ENCODE measurements at regions not wholly inside any gene's neighbourhood (a gene's known extent, or its start where the extent isn't known, plus 50 kb on each side); places are given as distances from the start of the nearest gene placed in this dataset.

DNA sequence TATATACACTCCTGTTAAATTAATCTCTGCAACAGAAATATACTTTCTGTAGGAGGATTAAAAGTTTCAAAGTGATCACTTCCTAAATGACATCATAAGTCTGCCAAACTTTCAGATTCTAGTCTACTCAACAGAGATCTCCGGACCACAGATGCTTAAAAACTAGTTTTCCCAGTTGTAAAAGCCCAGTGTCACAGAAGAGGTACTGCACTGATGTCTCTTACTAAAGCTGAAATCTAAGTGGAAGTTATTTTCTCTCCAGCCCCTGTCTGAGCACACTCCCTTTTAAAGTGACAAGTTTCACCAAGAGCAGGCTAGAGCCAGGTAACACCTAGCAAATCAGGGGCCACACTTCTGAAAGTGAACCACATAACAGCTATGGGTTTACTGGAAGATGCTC, 71.6 kb upstream of the DST start:
- TF ChIP-seq, protein P1, sequence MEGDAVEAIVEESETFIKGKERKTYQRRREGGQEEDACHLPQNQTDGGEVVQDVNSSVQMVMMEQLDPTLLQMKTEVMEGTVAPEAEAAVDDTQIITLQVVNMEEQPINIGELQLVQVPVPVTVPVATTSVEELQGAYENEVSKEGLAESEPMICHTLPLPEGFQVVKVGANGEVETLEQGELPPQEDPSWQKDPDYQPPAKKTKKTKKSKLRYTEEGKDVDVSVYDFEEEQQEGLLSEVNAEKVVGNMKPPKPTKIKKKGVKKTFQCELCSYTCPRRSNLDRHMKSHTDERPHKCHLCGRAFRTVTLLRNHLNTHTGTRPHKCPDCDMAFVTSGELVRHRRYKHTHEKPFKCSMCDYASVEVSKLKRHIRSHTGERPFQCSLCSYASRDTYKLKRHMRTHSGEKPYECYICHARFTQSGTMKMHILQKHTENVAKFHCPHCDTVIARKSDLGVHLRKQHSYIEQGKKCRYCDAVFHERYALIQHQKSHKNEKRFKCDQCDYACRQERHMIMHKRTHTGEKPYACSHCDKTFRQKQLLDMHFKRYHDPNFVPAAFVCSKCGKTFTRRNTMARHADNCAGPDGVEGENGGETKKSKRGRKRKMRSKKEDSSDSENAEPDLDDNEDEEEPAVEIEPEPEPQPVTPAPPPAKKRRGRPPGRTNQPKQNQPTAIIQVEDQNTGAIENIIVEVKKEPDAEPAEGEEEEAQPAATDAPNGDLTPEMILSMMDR (optimal IDR thresholded peaks at IDR 0.05 in 1 of 3, IDR thresholded peaks at IDR 0.05 in 1 of 3, conservative IDR thresholded peaks at IDR 0.05 in 1 of 3; ENCODE audit: extremely low read depth in 1 of 3, insufficient read depth in 2 of 3, low read length in 3 of 3), result no peak
- no peak for TF ChIP-seq EZH2 (IDR thresholded peaks at IDR 0.05; ENCODE audit: low read length)
